Left ventricle myocardium inferior (tissue), 1 donor: ENCODE measurements at regions not wholly inside any gene's neighbourhood (a gene's known extent, or its start where the extent isn't known, plus 50 kb on each side); places are given as distances from the start of the nearest gene placed in this dataset.

ENCODE experiments used
- DNase-seq: peaks from one replicate; pipeline ENCODE4 v3.0.0-alpha.2; 2020
- H3K27ac ChIP-seq: fragments of 200-600 bp; replicated peaks from 2 replicates; pipeline ENCODE4 v1.8.0; 2021
- H3K27me3 ChIP-seq: fragments of 200-600 bp; 2 replicates; pipeline ENCODE4 v1.8.0; 2021; ENCODE audit warnings: low read depth
- H3K36me3 ChIP-seq: fragments of 200-600 bp; 2 replicates; pipeline ENCODE4 v1.8.0; 2021
- H3K4me1 ChIP-seq: fragments of 200-600 bp; 2 replicates; pipeline ENCODE4 v1.8.0; 2021
- H3K4me3 ChIP-seq: fragments of 200-600 bp; 2 replicates; pipeline ENCODE4 v1.8.0; 2021; ENCODE audit warnings: mild to moderate bottlenecking, moderate library complexity
- H3K9me3 ChIP-seq: fragments of 200-600 bp; replicated peaks from 2 replicates; pipeline ENCODE4 v1.8.0; 2021
- intact Hi-C: fragments of 100-400 bp; cut with micrococcal nuclease; formaldehyde crosslinking; loops from one replicate; pipeline ENCODE4 v1.11.0; 2022
- TF ChIP-seq, protein P1 (sequence below): fragments of 200-600 bp; IDR thresholded peaks from 2 replicates; pipeline ENCODE4 v1.8.0; 2021; ENCODE audit warnings: antibody characterized with exemption, mild to moderate bottlenecking, borderline replicate concordance
- donor health status: DM: no; HTN: yes; CAD: no; lungs with severe emphysema.

DNA sequence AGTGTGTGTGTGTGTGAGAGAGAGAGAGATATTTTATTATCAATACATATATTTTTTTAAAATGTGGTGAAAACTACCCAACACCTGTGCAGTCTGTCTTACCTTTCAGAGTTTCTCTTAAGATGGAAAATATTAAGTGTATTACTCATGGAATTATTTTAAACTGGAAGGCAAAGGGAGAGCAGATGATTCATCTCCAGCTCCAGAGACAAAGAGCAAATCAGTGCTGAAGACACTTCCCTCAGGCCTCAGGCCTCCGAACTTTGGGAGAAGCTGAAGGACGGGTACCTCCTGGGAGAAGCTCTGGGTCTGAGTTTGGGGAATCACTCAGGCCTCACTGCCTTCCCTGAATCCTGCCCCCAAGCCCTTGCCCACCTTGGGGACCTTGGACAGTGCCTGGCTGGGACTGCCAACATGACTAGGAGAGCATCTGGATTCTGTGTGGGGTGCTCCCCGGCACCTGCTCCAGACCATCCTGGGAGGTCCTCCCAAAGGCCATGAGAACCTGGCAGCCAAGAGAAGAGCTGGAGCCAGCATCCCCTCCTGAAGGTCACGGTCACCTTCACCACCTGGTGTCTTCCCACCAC lies 170.4 kb upstream of the UBL3 start:
- H3K9me3 ChIP-seq, result no peaks in the 10 kb centered on the region
- DNase-seq, result no peak
- TF ChIP-seq, protein P1, sequence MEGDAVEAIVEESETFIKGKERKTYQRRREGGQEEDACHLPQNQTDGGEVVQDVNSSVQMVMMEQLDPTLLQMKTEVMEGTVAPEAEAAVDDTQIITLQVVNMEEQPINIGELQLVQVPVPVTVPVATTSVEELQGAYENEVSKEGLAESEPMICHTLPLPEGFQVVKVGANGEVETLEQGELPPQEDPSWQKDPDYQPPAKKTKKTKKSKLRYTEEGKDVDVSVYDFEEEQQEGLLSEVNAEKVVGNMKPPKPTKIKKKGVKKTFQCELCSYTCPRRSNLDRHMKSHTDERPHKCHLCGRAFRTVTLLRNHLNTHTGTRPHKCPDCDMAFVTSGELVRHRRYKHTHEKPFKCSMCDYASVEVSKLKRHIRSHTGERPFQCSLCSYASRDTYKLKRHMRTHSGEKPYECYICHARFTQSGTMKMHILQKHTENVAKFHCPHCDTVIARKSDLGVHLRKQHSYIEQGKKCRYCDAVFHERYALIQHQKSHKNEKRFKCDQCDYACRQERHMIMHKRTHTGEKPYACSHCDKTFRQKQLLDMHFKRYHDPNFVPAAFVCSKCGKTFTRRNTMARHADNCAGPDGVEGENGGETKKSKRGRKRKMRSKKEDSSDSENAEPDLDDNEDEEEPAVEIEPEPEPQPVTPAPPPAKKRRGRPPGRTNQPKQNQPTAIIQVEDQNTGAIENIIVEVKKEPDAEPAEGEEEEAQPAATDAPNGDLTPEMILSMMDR, result no peak
- H3K27ac ChIP-seq, result no peak overlapping the region
- no peaks in the 10 kb centered on the region for H3K36me3 ChIP-seq
- no peak overlapping the region for H3K4me3 ChIP-seq
- H3K27me3 ChIP-seq, result peaks cover 40% of the 10 kb centered on the region
- intact Hi-C loops, result no loop called here
- no peaks in the 10 kb centered on the region for H3K4me1 ChIP-seq

DNA sequence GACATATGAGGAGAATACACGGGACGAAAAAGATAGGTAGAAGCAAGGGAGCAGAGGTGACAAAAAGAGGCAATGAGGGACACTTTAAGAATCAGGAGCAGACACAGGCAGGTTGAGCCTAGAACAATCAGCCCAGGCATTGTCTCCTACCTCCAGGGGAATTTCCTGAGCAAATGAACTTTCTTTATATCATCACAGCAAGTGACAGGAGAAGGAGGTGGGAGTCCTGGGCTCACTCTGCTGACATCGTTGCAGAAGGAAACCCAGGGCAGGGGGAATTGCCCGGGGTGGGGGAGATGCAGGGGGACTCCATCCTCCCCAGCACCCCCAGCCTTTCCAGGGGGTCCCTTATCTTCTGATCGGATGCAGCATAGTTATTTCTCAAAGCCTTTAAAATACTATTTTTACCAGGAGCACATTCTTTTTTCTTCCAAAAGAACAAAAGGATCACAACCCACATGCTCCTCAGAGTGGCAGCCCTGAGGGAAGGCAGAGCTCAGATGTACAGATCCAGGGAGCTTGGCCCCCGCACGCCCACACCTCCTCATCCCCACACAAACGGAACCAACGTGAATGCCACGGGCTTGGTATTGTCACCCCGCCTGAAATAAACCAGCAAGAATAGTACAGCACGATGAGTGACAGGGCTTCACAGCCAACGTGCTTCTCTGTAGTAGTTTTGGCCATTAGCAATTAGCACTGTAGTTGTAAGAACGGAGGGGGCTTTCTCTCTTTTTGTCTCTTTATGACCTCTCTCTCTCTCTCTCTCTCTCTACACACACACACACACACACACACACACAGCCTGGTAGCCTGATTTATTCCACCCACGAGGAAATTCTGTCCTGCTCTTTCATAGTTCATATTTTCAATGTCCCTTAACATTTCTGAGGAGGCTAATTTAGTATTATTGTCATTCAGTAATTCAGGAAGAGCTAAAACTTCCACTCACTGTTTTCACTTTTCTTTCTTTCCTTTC lies 169.5 kb upstream of the UBL3 start:
- DNase-seq, result no peak
- no peaks in the 10 kb centered on the region for H3K4me1 ChIP-seq
- H3K27ac ChIP-seq, result no peak overlapping the region
- H3K36me3 ChIP-seq, result no peaks in the 10 kb centered on the region
- H3K4me3 ChIP-seq, result no peak overlapping the region
- no peaks in the 10 kb centered on the region for H3K9me3 ChIP-seq
- intact Hi-C loops, result no loop called here
- H3K27me3 ChIP-seq, result peaks cover 38% of the 10 kb centered on the region
- TF ChIP-seq, protein P1, result no peak

DNA sequence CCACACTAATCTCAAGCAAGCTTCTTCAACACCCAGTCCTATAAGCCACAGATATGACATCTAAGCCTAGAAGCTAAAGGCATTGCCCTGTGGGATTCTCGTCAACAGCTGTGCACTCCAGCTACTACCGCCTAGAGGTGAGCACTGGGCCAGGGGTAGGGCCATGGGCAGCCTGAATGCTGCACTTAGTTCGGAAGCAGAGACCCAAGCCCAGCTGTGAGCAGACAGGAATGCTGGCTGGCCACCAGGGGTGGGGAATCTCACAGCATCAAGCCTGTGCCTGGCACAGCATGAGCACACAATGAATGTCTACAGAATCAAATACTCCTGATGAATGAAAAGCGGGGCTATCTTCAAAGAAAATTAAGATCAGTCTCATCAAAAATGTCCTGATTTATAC lies 167.5 kb upstream of the UBL3 start:
- Histone ChIP-seq H3K27ac (no peak overlapping the region), H3K27me3 (peaks cover 43% of the 10 kb centered on the region), H3K4me1 (no peaks in the 10 kb centered on the region), H3K36me3 (no peaks in the 10 kb centered on the region), H3K9me3 (no peaks in the 10 kb centered on the region), H3K4me3 (no peak overlapping the region)
- TF ChIP-seq, protein P1, result no peak
- DNase-seq, result no peak
- intact Hi-C loops, result no loop called here

DNA sequence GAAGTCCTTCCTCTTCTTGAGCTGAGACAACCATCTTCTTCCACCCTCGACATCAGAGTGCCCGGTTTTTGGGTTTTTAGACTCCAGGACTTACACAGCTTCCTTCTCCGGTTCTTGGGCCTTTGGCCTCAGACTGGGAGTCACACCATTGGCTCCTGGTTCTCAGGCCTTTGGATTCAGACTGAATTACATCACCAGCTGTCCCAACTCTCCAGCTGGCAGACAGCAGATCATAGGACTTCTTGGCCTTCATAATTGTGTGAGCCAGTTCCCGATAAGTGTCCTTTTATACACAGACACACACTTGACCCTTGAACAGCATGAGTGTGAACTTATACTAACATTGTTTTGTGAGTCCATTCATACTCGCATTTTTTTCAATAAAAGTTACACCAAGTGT lies 166.0 kb upstream of the UBL3 start:
- Histone ChIP-seq H3K9me3 (no peaks in the 10 kb centered on the region), H3K36me3 (no peaks in the 10 kb centered on the region), H3K27me3 (peaks cover 49% of the 10 kb centered on the region), H3K4me1 (no peaks in the 10 kb centered on the region), H3K27ac (no peak overlapping the region), H3K4me3 (no peak overlapping the region)
- DNase-seq, result no peak
- TF ChIP-seq, protein P1, result no peak
- intact Hi-C loops, result no loop called here

DNA sequence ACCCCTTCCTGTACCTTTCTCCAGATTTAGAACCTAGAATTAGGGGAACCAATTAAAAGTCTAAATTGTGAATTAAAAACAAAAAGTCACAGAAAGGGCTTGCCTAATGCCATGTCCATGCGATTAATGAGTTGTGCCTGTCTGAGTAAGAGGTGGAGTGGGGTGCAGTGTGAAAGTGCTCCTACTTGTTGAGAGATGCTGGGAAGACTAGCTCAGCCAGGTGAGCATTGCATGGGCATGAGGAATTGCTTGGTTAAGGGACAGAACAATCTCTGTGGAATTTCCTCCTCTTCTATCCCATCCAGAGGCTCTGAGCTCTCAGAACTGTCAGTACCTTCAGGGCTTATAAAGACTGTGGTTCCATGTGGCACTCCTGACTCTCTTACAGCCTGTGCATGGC lies 159.0 kb upstream of the UBL3 start:
- intact Hi-C loops, result no loop called here
- no peak for DNase-seq
- no peaks in the 10 kb centered on the region for H3K4me1 ChIP-seq
- H3K27me3 ChIP-seq, result peaks cover 43% of the 10 kb centered on the region
- H3K9me3 ChIP-seq, result no peaks in the 10 kb centered on the region
- no peak overlapping the region for H3K4me3 ChIP-seq
- H3K27ac ChIP-seq, result no peak overlapping the region
- TF ChIP-seq, protein P1, result no peak
- H3K36me3 ChIP-seq, result no peaks in the 10 kb centered on the region
